SK-N-MC (cell line): ENCODE measurements at regions not wholly inside any gene's neighbourhood (a gene's known extent, or its start where the extent isn't known, plus 50 kb on each side); places are given as distances from the start of the nearest gene placed in this dataset.

Experiments
- DNase-seq: peaks from one replicate; pipeline ENCODE4 v3.0.0-alpha.2; 2011; ENCODE audit warnings: low read depth, low spot score
- H3K27ac ChIP-seq: fragments of 200-600 bp; sonication (generic); 2 replicates; pipeline ENCODE4 v1.5.1; 2016; ENCODE audit warnings: mixed run types
- H3K36me3 ChIP-seq: fragments of 200-600 bp; sonication (generic); 2 replicates; pipeline ENCODE4 v1.6.1; 2017; ENCODE audit warnings: antibody characterized with exemption, low read length, mixed read lengths; ENCODE audit not compliant: insufficient read depth
- H3K4me3 ChIP-seq: fragments of 200-600 bp; sonication (generic); 2 replicates; pipeline ENCODE4 v1.5.1; 2016
- H3K9ac ChIP-seq: fragments of 200-600 bp; sonication (generic); 2 replicates; pipeline ENCODE4 v1.8.0; 2017; ENCODE audit warnings: mixed run types, mixed read lengths; ENCODE audit not compliant: insufficient read length
- H3K9me3 ChIP-seq: fragments of 200-600 bp; sonication (generic); 2 replicates; pipeline ENCODE4 v1.6.1; 2017; ENCODE audit warnings: low read depth, mild to moderate bottlenecking, antibody characterized with exemption, low read length, moderate library complexity, mixed read lengths
- EZH2 ChIP-seq: fragments of 200-600 bp; sonication (generic); IDR thresholded peaks from one replicate; pipeline ENCODE4 v1.6.1; 2017; ENCODE audit warnings: antibody characterized with exemption
- FOXP2 ChIP-seq: optimal IDR thresholded peaks from 2 replicates; pipeline ENCODE3; 2011; ENCODE audit warnings: mild to moderate bottlenecking, moderate library complexity; ENCODE audit not compliant: insufficient read depth; ENCODE audit errors: extremely low read length, control extremely low read depth
- POLR2AphosphoS5 ChIP-seq: IDR thresholded peaks from 2 replicates; pipeline ENCODE4 v1.6.1; 2012; ENCODE audit warnings: mild to moderate bottlenecking, low read depth, low read length, borderline replicate concordance

DNA sequence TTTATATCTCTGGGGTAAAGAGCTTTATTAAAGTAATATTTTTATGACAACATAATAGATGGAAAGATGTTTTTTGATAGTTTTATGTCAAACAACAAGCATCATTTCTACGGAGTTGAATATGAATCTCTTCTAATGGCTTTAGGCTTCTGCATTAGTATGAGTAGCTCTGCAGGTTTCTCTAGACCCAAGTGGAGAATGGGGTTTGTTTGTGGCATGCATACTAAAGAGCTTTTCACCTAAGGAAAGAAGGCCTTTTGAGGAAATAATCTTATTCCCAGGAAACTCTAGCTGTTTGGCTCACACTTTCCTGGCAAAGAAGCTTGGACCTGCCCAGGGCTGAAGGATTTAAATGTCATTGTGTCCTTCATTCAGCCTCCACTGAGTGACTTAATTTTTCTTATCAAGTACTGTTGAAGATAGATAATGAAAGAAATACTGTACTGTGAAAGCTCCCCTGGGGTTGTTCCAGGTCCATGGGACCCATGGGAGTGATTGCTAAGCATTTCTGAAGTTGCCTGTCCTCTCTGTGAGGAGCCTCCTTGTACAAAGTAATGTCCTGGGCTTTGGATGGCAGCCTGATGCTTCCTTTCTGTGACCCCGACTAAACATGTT lies 469.3 kb downstream of the LRIG3 start:
- no peaks in the 10 kb centered on the region for H3K9me3 ChIP-seq
- DNase-seq, result no peak
- H3K4me3 ChIP-seq, result no peak overlapping the region
- H3K36me3 ChIP-seq, result no peaks in the 10 kb centered on the region
- H3K9ac ChIP-seq, result no peak overlapping the region
- H3K27ac ChIP-seq, result no peak overlapping the region
- TF ChIP-seq FOXP2 (no peak), EZH2 (no peak), POLR2AphosphoS5 (no peak)

DNA sequence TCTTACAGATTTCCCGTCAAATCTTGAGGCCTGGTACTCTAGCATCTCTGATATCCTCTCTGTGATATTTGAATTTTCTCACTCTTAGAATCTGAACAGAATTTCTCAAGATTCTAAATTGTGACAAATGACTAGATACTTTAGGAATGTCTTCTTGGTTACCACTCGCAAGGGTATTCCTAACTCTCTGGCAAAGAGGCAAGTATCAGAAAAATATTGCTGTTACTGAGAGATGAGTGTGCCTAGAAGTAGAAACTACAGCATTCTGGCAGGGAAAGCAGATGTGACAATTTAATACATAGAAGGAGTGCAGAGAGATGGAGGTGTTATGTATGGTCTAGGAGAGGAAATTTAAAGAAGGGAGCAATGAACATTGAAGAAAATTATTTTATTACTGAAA lies 467.8 kb downstream of the LRIG3 start:
- no peaks in the 10 kb centered on the region for H3K36me3 ChIP-seq
- no peak overlapping the region for H3K27ac ChIP-seq
- H3K9ac ChIP-seq, result no peak overlapping the region
- no peak for TF ChIP-seq EZH2
- TF ChIP-seq POLR2AphosphoS5, result no peak
- no peak for TF ChIP-seq FOXP2
- no peak overlapping the region for H3K4me3 ChIP-seq
- DNase-seq, result no peak
- H3K9me3 ChIP-seq, result no peaks in the 10 kb centered on the region

DNA sequence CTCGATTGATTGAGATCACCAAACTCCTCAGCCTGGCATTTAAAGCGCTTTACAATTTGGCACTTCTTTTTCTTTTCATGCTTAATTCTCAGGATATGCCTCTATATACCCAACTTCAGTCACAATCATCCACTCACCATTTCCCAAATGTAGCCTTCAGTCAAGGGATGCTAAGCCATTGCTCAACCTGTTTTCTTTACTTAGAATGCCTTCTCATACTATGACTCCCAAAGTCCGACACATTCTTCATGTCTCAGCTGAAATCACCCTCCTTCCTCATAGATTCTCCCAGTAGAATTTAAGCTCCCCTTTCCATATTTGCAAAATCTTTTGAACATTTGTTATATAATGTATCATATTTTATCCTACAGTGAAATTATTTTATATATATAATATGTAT lies 467.0 kb downstream of the LRIG3 start:
- Histone ChIP-seq H3K9me3 (no peaks in the 10 kb centered on the region), H3K27ac (no peak overlapping the region), H3K36me3 (no peaks in the 10 kb centered on the region), H3K9ac (no peak overlapping the region), H3K4me3 (no peak overlapping the region)
- DNase-seq, result no peak
- no peak for TF ChIP-seq EZH2
- no peak for TF ChIP-seq FOXP2
- no peak for TF ChIP-seq POLR2AphosphoS5

DNA sequence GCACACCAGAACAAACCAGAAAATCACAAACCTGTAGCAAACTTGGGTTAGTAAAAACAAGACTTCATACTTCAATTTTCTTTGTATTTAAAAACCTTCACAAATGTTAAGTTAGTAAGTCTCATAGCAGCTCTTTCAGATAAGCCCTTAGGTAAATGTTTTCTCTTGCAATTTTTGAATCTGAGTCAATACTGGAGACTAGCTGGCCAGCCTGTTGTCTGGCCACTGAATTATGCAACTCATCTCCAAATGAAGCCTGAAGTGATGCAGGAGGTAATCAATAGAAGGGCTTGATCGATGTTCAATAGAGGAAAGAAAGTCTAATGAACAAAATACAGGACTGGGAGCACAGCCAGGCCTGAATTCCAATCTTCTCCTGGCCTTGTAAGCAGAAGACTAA lies 465.2 kb downstream of the LRIG3 start:
- no peaks in the 10 kb centered on the region for H3K36me3 ChIP-seq
- H3K9me3 ChIP-seq, result no peaks in the 10 kb centered on the region
- TF ChIP-seq EZH2 (no peak), POLR2AphosphoS5 (no peak), FOXP2 (no peak)
- no peak for DNase-seq
- H3K27ac ChIP-seq, result no peak overlapping the region
- no peak overlapping the region for H3K4me3 ChIP-seq
- no peak overlapping the region for H3K9ac ChIP-seq

DNA sequence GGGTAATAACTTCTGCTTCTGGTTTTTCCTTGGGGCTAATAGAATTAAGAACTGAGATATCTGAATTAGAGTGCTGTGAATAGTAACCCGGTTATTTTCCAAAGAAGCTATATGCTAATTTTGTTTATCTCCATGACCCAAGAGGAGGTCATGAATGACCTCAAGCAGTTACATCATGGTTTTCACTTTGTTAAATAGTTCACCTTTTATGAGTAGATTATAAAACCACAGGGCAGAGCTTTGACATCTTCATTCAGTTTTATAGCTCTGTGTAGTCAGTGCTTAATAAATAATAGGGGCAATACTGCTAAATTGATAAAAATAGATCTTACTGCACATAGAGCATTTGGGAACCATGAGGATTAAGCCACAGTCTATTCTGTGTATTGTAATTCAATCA lies 462.2 kb downstream of the LRIG3 start:
- no peak overlapping the region for H3K9ac ChIP-seq

DNA sequence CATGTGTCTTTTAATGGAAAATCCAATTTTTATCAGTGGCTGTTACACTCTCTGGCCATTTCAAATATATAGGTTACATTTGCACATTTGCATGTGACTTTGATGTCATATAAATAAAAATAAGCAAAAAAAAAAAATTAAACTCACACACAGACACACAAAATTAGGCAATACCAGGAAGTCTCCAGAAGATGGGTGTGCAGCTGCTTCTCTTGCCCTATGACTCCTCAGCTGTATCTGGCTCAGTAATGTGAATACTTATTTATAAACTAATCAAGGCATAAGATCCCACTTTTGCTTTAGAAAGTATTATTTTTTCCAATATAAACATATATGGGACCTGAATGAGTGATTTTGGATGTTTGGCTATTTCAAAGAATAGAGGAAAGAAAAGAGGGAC lies 461.1 kb downstream of the LRIG3 start:
- DNase-seq, result no peak
- H3K9ac ChIP-seq, result no peak overlapping the region
- H3K4me3 ChIP-seq, result no peak overlapping the region
- no peak overlapping the region for H3K27ac ChIP-seq
- TF ChIP-seq FOXP2, result no peak
- TF ChIP-seq EZH2, result no peak
- no peak for TF ChIP-seq POLR2AphosphoS5
- no peaks in the 10 kb centered on the region for H3K9me3 ChIP-seq
- H3K36me3 ChIP-seq, result no peaks in the 10 kb centered on the region

More for the DNA sequence above, 462.2 kb downstream of the LRIG3 start:
- Histone ChIP-seq H3K9me3 (no peaks in the 10 kb centered on the region), H3K4me3 (no peak overlapping the region), H3K36me3 (no peaks in the 10 kb centered on the region), H3K27ac (no peak overlapping the region)
- TF ChIP-seq EZH2, result no peak
- no peak for DNase-seq

DNA sequence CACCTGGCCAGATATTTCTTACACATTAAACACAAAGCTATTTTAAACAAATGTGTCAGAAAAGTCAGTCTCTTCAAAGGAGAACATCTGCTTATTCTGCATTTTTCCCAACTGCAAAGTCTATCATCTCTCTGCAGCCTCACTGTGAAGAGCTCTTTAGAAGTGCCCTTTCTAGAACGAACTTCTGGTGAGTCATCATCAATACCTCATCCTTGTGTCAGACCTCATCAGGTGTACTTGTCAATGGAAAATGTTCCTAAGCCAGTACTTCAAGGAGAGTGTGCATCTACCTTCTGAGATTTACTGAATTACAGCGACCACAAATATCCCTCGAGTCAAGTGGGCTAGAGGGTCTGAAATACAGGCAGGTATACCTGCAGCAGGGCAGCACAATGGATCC lies 457.3 kb downstream of the LRIG3 start:
- no peak for DNase-seq
- Histone ChIP-seq H3K9me3 (no peaks in the 10 kb centered on the region), H3K36me3 (no peaks in the 10 kb centered on the region), H3K4me3 (no peak overlapping the region), H3K9ac (no peak overlapping the region), H3K27ac (no peak overlapping the region)
- TF ChIP-seq POLR2AphosphoS5 (no peak), FOXP2 (no peak), EZH2 (no peak)

DNA sequence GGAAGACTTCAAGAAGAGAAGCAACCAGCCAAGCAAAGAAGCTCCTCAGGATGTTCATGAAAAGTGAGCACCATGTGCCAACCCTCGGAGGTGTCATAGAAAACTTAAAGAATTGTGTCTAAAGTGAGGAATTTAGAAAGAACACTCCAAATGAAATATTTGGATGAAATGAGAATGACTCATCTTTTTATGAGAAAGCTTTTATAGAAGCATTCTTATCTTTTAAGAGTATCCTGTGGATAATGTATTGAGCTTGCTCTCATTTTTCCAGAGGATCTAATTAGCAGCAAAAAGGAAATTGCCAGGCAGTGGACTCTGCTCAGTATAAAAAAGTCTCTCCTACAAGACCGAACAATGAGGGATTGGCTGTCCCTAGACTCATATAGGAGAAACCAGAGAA lies 454.9 kb downstream of the LRIG3 start:
- no peak overlapping the region for H3K9ac ChIP-seq
- no peaks in the 10 kb centered on the region for H3K36me3 ChIP-seq
- no peak overlapping the region for H3K27ac ChIP-seq
- H3K4me3 ChIP-seq, result no peak overlapping the region
- H3K9me3 ChIP-seq, result no peaks in the 10 kb centered on the region
- no peak for DNase-seq
- TF ChIP-seq FOXP2, result no peak
- TF ChIP-seq EZH2, result no peak
- TF ChIP-seq POLR2AphosphoS5, result no peak

DNA sequence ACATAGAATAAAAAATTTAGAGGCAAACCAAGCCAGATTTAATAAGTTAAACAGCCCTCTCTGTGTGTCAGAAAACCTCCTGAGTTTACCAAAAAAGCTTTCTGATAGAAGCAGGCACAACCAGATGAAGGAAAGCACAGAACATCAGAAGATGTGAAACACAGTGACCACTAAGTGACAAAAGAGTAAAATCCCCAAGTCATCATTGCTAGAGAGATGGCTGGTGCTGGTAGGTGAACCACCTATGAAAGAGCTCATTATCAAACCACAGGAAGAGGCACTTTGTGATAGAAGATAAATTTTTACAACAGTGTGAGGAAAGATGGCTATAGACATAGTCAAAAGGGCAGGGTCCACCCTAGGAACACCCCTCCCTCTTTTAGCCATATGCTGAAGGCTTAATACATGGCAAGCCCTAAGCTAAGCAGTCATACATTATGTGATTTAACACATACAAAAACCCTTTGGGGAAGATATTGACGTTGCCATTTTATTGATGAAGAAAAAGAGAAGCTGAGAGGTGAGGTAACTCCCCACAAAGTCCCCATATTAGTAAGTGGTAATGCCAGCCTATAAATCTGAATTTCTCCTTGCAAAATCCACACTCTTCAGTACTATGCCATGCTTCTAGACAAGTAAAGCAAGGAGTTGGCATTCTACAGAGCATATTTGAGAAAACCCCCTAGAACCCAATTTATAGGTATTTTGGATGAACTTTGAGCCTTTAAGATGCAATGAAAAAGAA lies 449.9 kb downstream of the LRIG3 start:
- Histone ChIP-seq H3K9me3 (no peaks in the 10 kb centered on the region), H3K36me3 (no peaks in the 10 kb centered on the region), H3K27ac (no peak overlapping the region), H3K9ac (no peak overlapping the region), H3K4me3 (no peak overlapping the region)
- DNase-seq, result no peak
- TF ChIP-seq EZH2 (no peak), POLR2AphosphoS5 (no peak), FOXP2 (no peak)
